ENCODE measurements at regions not wholly inside any gene's neighbourhood (a gene's known extent, or its start where the extent isn't known, plus 50 kb on each side); places are given as distances from the start of the nearest gene placed in this dataset.
"Not testable (repeated sequence)": the region's sequence is repeated elsewhere in the genome, so short reads cannot be mapped to it uniquely, and the experiment has no call there.

DNA sequence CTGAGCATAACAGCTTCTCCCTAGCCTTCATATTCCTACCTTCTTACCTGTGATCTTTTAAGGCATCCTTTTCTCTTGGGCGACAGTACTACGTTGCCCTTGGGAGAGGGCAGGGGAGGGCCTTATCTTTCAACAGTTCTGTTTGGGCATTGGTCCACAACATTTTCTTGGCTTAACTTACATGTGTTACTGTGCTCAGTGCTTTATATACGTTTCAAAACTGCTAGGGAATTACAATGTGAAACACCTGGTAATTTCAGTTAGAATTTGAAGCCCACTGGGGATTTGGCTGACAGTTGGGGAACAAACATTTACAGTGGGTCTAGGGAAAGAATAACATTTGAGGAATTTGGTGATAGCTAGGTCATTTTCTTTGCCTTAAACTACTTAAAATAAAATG is 667.1 kb downstream of the PRIM2 start:
- CTCF ChIA-PET; H3K9me3 Mint-ChIP-seq (ENCODE audit: unreplicated experiment): not testable (repeated sequence)

DNA sequence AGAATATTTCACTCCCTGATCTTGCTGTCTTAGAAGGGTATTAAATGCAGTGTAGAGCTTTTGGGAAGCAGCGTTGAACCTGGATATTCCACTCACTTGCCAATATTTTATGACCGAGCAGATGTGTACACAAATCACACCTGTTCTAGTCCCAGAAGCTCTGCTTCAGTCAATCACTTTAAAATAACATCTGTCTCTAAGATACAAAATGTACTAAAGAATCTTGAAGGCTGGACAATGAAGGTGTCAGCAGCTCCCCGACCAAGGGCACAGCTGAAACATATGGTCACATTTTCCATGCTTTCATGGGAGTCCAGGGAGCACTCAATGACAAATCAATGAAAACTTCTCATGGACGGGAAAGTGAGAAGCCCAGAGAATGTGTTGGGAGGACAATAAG is 668.3 kb downstream of the PRIM2 start:
- POLR2A ChIA-PET; DNase-seq (ENCODE audit: unreplicated experiment); H3K27ac Mint-ChIP-seq (ENCODE audit: low read depth, unreplicated experiment); H3K4me3 Mint-ChIP-seq (ENCODE audit: unreplicated experiment); H3K36me3 Mint-ChIP-seq (ENCODE audit: insufficient read depth, unreplicated experiment); intact Hi-C loops (cut with micrococcal nuclease); H3K27me3 Mint-ChIP-seq (ENCODE audit: insufficient read depth, unreplicated experiment); H3K4me1 Mint-ChIP-seq (ENCODE audit: insufficient read depth, unreplicated experiment); BruUV-seq (replicated peaks); H3K9me3 Mint-ChIP-seq (ENCODE audit: unreplicated experiment); CTCF ChIA-PET: not testable (repeated sequence)

More for the DNA sequence above, 667.1 kb downstream of the PRIM2 start:
- POLR2A ChIA-PET; H3K36me3 Mint-ChIP-seq (ENCODE audit: insufficient read depth, unreplicated experiment); DNase-seq (ENCODE audit: unreplicated experiment); H3K4me3 Mint-ChIP-seq (ENCODE audit: unreplicated experiment); intact Hi-C loops (cut with micrococcal nuclease); H3K27ac Mint-ChIP-seq (ENCODE audit: low read depth, unreplicated experiment); BruUV-seq (replicated peaks); H3K27me3 Mint-ChIP-seq (ENCODE audit: insufficient read depth, unreplicated experiment); H3K4me1 Mint-ChIP-seq (ENCODE audit: insufficient read depth, unreplicated experiment): not testable (repeated sequence)

DNA sequence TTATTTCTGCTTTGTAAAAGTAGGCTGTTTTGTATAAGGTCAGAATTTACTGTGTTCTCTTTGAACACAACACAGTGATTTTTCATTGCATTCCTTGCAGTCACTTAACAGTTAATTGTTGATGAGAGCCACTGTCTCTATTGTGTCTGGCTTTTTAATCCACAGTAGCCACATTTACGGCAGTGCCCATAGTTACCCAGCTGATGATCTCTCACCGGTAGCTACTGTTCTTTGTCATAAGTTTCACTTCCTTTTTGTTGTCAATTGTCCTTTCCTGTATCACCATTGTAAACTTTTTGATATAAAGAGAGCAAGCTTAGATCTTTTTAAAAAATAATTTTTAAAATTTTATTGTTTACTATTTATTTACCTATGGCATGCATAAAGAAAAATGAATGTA is 669.2 kb downstream of the PRIM2 start:
- H3K4me3 Mint-ChIP-seq (ENCODE audit: unreplicated experiment); CTCF ChIA-PET; BruUV-seq (replicated peaks); POLR2A ChIA-PET; H3K27ac Mint-ChIP-seq (ENCODE audit: low read depth, unreplicated experiment); intact Hi-C loops (cut with micrococcal nuclease); H3K4me1 Mint-ChIP-seq (ENCODE audit: insufficient read depth, unreplicated experiment); H3K9me3 Mint-ChIP-seq (ENCODE audit: unreplicated experiment); DNase-seq (ENCODE audit: unreplicated experiment); H3K36me3 Mint-ChIP-seq (ENCODE audit: insufficient read depth, unreplicated experiment); H3K27me3 Mint-ChIP-seq (ENCODE audit: insufficient read depth, unreplicated experiment): not testable (repeated sequence)

DNA sequence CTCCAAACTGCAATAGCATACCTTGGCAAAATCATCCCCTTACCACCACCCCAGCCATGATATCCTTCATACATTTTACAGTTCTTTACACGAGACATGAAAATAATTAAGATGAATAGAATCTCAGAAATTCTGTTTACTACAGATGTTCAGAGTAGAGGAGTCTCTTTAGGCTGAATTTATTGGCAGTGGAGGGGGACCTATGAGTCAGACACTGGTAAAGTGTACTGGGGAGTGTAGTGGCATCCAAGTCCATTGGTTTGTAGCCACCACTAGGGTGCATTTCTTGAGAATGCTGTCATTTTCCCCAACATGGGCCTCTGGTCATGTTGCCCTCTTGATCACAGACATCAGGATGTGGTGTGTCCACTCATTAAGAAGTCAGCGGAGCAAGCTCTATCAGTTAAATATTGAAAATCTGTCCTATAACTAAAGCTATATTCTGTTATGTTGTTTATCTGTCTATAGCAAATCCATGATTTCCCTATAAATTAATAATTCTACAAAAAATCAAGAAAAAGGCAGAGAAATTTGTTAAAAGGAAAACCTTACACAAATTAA is 672.2 kb downstream of the PRIM2 start:
- H3K4me1 Mint-ChIP-seq (ENCODE audit: insufficient read depth, unreplicated experiment); DNase-seq (ENCODE audit: unreplicated experiment); H3K4me3 Mint-ChIP-seq (ENCODE audit: unreplicated experiment); POLR2A ChIA-PET; H3K27me3 Mint-ChIP-seq (ENCODE audit: insufficient read depth, unreplicated experiment); intact Hi-C loops (cut with micrococcal nuclease); CTCF ChIA-PET; H3K36me3 Mint-ChIP-seq (ENCODE audit: insufficient read depth, unreplicated experiment); BruUV-seq (replicated peaks); H3K27ac Mint-ChIP-seq (ENCODE audit: low read depth, unreplicated experiment); H3K9me3 Mint-ChIP-seq (ENCODE audit: unreplicated experiment): not testable (repeated sequence)

DNA sequence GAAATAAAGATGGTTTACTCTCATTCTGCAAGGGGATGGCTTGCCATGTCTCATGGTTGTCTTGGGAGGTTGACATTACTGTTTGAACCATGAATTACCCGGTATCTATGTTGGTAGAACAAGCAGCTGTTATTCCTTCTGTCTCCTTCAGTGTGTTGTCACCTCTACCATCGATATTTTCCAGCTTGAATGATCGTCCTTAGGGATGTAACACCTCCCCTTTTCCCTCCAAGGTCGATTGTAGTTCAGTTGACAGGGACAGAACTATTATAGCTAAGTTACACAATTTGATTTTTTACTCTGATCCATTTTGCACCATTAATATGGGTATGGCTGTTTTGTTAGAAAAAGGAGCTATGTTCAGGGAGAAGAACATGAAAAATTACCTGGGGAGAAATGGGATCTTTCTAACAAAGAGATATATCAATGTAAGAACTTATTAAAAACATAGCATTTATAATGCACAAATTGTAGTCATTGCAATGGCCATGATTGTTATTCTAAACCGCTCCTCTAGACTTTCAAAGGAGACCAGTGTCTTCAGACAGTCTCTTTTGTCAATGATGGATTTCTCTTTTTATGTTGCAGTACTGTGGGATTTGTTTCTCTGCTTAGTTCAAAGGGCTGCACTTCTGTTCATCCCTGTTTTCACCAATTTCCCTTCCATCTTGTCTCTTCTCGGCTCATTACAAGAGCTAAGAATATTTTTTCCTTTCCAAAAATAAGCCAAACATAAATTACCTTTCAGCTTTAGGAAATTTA is 681.6 kb downstream of the PRIM2 start:
- H3K4me3 Mint-ChIP-seq (ENCODE audit: unreplicated experiment); H3K4me1 Mint-ChIP-seq (ENCODE audit: insufficient read depth, unreplicated experiment); DNase-seq (ENCODE audit: unreplicated experiment); H3K36me3 Mint-ChIP-seq (ENCODE audit: insufficient read depth, unreplicated experiment); POLR2A ChIA-PET; intact Hi-C loops (cut with micrococcal nuclease); H3K9me3 Mint-ChIP-seq (ENCODE audit: unreplicated experiment); H3K27ac Mint-ChIP-seq (ENCODE audit: low read depth, unreplicated experiment); H3K27me3 Mint-ChIP-seq (ENCODE audit: insufficient read depth, unreplicated experiment); BruUV-seq (replicated peaks); CTCF ChIA-PET: not testable (repeated sequence)

DNA sequence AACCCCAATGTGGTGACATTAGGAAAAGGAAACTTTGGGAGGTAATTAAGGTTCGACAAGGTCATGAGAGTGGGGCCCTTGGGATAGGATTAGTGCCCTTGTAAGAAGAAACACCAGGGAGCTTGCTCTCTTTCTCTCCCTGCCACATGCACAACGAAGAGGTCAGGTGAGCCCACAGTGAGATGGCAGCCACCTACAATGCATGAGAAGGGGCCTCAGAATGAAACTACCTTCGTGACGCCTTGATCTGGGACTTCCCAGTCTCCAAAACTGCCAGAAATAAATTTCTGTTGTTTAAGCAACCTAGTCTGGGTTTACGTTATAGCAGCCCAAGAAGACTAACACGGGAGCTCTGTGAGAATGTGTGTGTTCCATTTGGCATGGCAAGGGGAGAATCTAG is 682.8 kb downstream of the PRIM2 start:
- POLR2A ChIA-PET; H3K36me3 Mint-ChIP-seq (ENCODE audit: insufficient read depth, unreplicated experiment); H3K4me1 Mint-ChIP-seq (ENCODE audit: insufficient read depth, unreplicated experiment); BruUV-seq (replicated peaks); DNase-seq (ENCODE audit: unreplicated experiment); intact Hi-C loops (cut with micrococcal nuclease); CTCF ChIA-PET; H3K27ac Mint-ChIP-seq (ENCODE audit: low read depth, unreplicated experiment); H3K4me3 Mint-ChIP-seq (ENCODE audit: unreplicated experiment); H3K27me3 Mint-ChIP-seq (ENCODE audit: insufficient read depth, unreplicated experiment); H3K9me3 Mint-ChIP-seq (ENCODE audit: unreplicated experiment): not testable (repeated sequence)
